A673 (cell line): ENCODE measurements at regions not wholly inside any gene's neighbourhood (a gene's known extent, or its start where the extent isn't known, plus 50 kb on each side); places are given as distances from the start of the nearest gene placed in this dataset.

Experiments used
- BruUV-seq: library from RNA; stranded (reverse); fragments of 400-500 nt; replicated peaks from 2 replicates; lab custom pipeline; 2021; lab: Mats Ljungman, UMichigan
- CTCF ChIA-PET: fragments of 300-600 bp; sonication (Branson Sonifier 250); formaldehyde crosslinking; loops from one replicate; lab custom pipeline; 2022; ENCODE audit warnings: antibody characterized with exemption; lab: Charles Lee
- POLR2A ChIA-PET: fragments of 300-600 bp; sonication (Branson Sonifier 250); formaldehyde crosslinking; loops from one replicate; lab custom pipeline; 2022; ENCODE audit warnings: antibody characterized with exemption; ENCODE audit not compliant: low non-redundant PET; lab: Charles Lee
- DNase-seq: peaks from one replicate; pipeline ENCODE4 v3.0.0-alpha.2; 2015; ENCODE audit warnings: low spot score
- H3K27ac ChIP-seq: fragments of 200-600 bp; sonication (generic); 2 replicates; pipeline ENCODE4 v1.5.1; 2016; ENCODE audit warnings: mixed run types, low read depth, mild to moderate bottlenecking, mixed read lengths, antibody characterized with exemption, low read length; ENCODE audit not compliant: poor library complexity, severe bottlenecking
- H3K27me3 ChIP-seq: fragments of 200-600 bp; sonication (generic); replicated peaks from 2 replicates; pipeline ENCODE4 v1.6.1; 2017; ENCODE audit warnings: mixed run types, low read depth, mild to moderate bottlenecking, mixed read lengths, antibody characterized with exemption, low read length; ENCODE audit not compliant: insufficient read depth, poor library complexity
- H3K36me3 ChIP-seq: fragments of 200-600 bp; sonication (generic); 2 replicates; pipeline ENCODE4 v1.6.1; 2016; ENCODE audit warnings: mixed run types, mild to moderate bottlenecking, mixed read lengths, antibody characterized with exemption, low read length; ENCODE audit not compliant: insufficient read depth, poor library complexity, severe bottlenecking
- H3K4me1 ChIP-seq: fragments of 200-600 bp; sonication (generic); 2 replicates; pipeline ENCODE4 v1.6.1; 2017; ENCODE audit warnings: mixed run types, mild to moderate bottlenecking, mixed read lengths, antibody characterized with exemption, low read length; ENCODE audit not compliant: insufficient read depth, poor library complexity, severe bottlenecking
- H3K4me3 ChIP-seq: fragments of 200-600 bp; sonication (generic); 2 replicates; pipeline ENCODE4 v1.5.1; 2016; ENCODE audit warnings: low read depth, mixed run types, mild to moderate bottlenecking, mixed read lengths, low read length; ENCODE audit not compliant: poor library complexity, severe bottlenecking
- H3K9me3 ChIP-seq: fragments of 200-600 bp; sonication (generic); 2 replicates; pipeline ENCODE4 v1.6.1; 2016; ENCODE audit warnings: mixed run types, low read depth, mild to moderate bottlenecking, mixed read lengths, antibody characterized with exemption, low read length; ENCODE audit not compliant: poor library complexity, severe bottlenecking
- EZH2 ChIP-seq: fragments of 200-600 bp; sonication (generic); IDR thresholded peaks from 2 replicates; pipeline ENCODE4 v1.6.1; 2017; ENCODE audit warnings: borderline replicate concordance, low read depth, mild to moderate bottlenecking, mixed read lengths, antibody characterized with exemption, low read length; ENCODE audit not compliant: poor library complexity, severe bottlenecking
- intact Hi-C: fragments of 100-400 bp; cut with micrococcal nuclease; formaldehyde crosslinking; loops from one replicate; pipeline ENCODE4 v1.10.0; 2022; ENCODE audit not compliant: unreplicated experiment
- TF ChIP-seq, protein P1 (sequence below): fragments of 300-800, 200-600 bp; sonication (generic); conservative IDR thresholded peaks from 2 replicates; pipeline ENCODE4 v1.5.1; 2017; ENCODE audit warnings: low read depth, mild to moderate bottlenecking, antibody characterized with exemption, low read length, moderate library complexity, mixed read lengths

DNA sequence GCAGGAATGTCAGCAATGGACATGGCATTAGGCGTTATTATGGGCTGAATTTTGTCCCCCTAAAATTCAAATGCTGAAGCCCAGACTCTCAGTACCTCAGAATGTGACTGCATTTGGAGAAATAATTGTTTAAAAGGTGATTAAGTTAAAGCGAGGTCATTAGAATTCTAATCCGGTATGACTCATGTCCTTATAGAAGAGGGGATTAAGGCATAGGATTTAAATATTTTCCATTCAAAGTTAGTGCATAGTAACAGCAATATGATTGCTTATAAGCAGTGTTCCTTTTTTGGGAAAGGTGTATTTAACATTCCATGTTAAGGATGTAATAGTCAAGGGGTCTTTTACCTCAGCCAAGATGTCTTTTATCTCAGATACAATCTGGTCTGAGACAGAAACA, 95.5 kb downstream of the NHLRC3 start:
- intact Hi-C loops = no loop called here
- no peaks in the 10 kb centered on the region for H3K36me3 ChIP-seq
- peaks cover 7% of the 10 kb centered on the region for H3K4me1 ChIP-seq
- no peak overlapping the region for H3K27ac ChIP-seq
- TF ChIP-seq, protein P1, sequence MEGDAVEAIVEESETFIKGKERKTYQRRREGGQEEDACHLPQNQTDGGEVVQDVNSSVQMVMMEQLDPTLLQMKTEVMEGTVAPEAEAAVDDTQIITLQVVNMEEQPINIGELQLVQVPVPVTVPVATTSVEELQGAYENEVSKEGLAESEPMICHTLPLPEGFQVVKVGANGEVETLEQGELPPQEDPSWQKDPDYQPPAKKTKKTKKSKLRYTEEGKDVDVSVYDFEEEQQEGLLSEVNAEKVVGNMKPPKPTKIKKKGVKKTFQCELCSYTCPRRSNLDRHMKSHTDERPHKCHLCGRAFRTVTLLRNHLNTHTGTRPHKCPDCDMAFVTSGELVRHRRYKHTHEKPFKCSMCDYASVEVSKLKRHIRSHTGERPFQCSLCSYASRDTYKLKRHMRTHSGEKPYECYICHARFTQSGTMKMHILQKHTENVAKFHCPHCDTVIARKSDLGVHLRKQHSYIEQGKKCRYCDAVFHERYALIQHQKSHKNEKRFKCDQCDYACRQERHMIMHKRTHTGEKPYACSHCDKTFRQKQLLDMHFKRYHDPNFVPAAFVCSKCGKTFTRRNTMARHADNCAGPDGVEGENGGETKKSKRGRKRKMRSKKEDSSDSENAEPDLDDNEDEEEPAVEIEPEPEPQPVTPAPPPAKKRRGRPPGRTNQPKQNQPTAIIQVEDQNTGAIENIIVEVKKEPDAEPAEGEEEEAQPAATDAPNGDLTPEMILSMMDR = no peak
- no peak for TF ChIP-seq EZH2
- POLR2A ChIA-PET = no interaction called here
- CTCF ChIA-PET = no interaction called here
- H3K9me3 ChIP-seq = no peaks in the 10 kb centered on the region
- peak; percentile 40 for DNase-seq
- no peak overlapping the region for H3K4me3 ChIP-seq
- H3K27me3 ChIP-seq = no peaks in the 10 kb centered on the region
- no TSS peak for BruUV-seq

DNA sequence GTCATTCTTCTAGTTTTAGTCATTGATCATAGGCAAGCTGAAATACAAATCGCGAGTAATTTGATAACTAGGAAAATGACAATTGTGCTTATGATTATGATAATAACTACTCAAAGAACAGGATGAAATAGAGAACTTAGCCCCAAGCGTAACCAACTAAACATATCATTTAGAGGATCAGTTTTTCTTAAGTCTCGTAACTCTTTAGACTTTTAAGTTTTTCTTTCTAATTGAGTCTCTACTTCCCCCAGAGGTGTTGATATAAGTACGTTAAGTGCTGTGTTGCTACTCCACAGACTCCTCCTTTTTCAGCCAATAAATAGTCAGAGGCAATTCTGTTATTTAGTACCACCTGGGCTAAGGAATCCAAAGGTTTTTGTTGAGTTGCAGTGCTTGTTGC, 96.3 kb downstream of the NHLRC3 start:
- no peak overlapping the region for H3K27ac ChIP-seq
- no peak for TF ChIP-seq EZH2
- TF ChIP-seq, protein P1 = no peak
- CTCF ChIA-PET = no interaction called here
- peaks cover 7% of the 10 kb centered on the region for H3K4me1 ChIP-seq
- intact Hi-C loops = no loop called here
- no peaks in the 10 kb centered on the region for H3K36me3 ChIP-seq
- H3K27me3 ChIP-seq = no peaks in the 10 kb centered on the region
- DNase-seq = no peak
- H3K4me3 ChIP-seq = no peak overlapping the region
- POLR2A ChIA-PET = no interaction called here
- no TSS peak for BruUV-seq
- H3K9me3 ChIP-seq = no peaks in the 10 kb centered on the region

- ChIA-PET CTCF (interaction anchor here (1.8 to 2.4 kb wide), 2 partner anchors 468 to 472 kb away, joined by 14 to 23 read pairs; no protein-coding TSS in a partner anchor), POLR2A (no interaction called here)
- intact Hi-C loops = no loop called here
- Histone ChIP-seq H3K4me3 (no peak overlapping the region), H3K27me3 (no peaks in the 10 kb centered on the region), H3K4me1 (peaks cover 29% of the 10 kb centered on the region), H3K36me3 (no peaks in the 10 kb centered on the region), H3K9me3 (no peaks in the 10 kb centered on the region), H3K27ac (no peak overlapping the region)
- TF ChIP-seq, protein P1 = no peak
- TF ChIP-seq EZH2 = no peak
- BruUV-seq = no TSS peak
- no peak for DNase-seq
Measured at GRCh38 chr13:39144391-39144790, 106.1 kb downstream of the NHLRC3 start.
